Neural crest cell (in vitro differentiated cells): ENCODE measurements at regions not wholly inside any gene's neighbourhood (a gene's known extent, or its start where the extent isn't known, plus 50 kb on each side); places are given as distances from the start of the nearest gene placed in this dataset.

ENCODE experiments used
- DNase-seq: peaks from one replicate; pipeline ENCODE4 v3.0.0; 2021; ENCODE audit warnings: low read depth, mixed read lengths, low spot score
- H3K27ac Mint-ChIP-seq: one replicate; pipeline ENCODE4 v1.8.0; 2021; ENCODE audit warnings: mild to moderate bottlenecking, mixed read lengths; ENCODE audit not compliant: unreplicated experiment
- H3K27me3 Mint-ChIP-seq: 2 replicates; pipeline ENCODE4 v1.8.0; 2021; ENCODE audit warnings: low read depth, mild to moderate bottlenecking, mixed read lengths
- H3K36me3 Mint-ChIP-seq: 2 replicates; pipeline ENCODE4 v1.8.0; 2021; ENCODE audit warnings: low read depth, mild to moderate bottlenecking, mixed read lengths
- H3K4me1 Mint-ChIP-seq: 2 replicates; pipeline ENCODE4 v1.8.0; 2021; ENCODE audit warnings: mixed read lengths
- H3K4me3 Mint-ChIP-seq: one replicate; pipeline ENCODE4 v1.8.0; 2021; ENCODE audit warnings: mild to moderate bottlenecking, mixed read lengths
- H3K9me3 Mint-ChIP-seq: 2 replicates; pipeline ENCODE4 v1.8.0; 2021; ENCODE audit warnings: mixed read lengths
- CTCF ChIP-seq: fragments of 200-600 bp; sonication (generic); conservative IDR thresholded peaks from 2 replicates; pipeline ENCODE4 v1.5.0; 2021; ENCODE audit warnings: antibody characterized with exemption, mild to moderate bottlenecking

GRCh38 chr5:13624283-13625074 lies 320.0 kb downstream of the DNAH5 start:
- H3K4me3 Mint-ChIP-seq = no peak overlapping the region
- H3K27me3 Mint-ChIP-seq = no peaks in the 10 kb centered on the region
- H3K27ac Mint-ChIP-seq = no peak overlapping the region
- H3K9me3 Mint-ChIP-seq = no peaks in the 10 kb centered on the region
- no peaks in the 10 kb centered on the region for H3K36me3 Mint-ChIP-seq
- TF ChIP-seq CTCF = no peak
- no peak for DNase-seq
- H3K4me1 Mint-ChIP-seq = no peaks in the 10 kb centered on the region

- no peak for TF ChIP-seq CTCF
- Mint-ChIP-seq H3K36me3 (peaks cover 4% of the 10 kb centered on the region), H3K27me3 (no peaks in the 10 kb centered on the region), H3K4me3 (no peak overlapping the region), H3K27ac (no peak overlapping the region), H3K4me1 (no peaks in the 10 kb centered on the region), H3K9me3 (peaks cover 6% of the 10 kb centered on the region)
- no peak for DNase-seq
Observed at GRCh38 chr5:13613621-13614020, 330.9 kb downstream of the DNAH5 start.

GRCh38 chr5:13611604-13612003 lies 332.9 kb downstream of the DNAH5 start:
- peaks cover 6% of the 10 kb centered on the region for H3K9me3 Mint-ChIP-seq
- DNase-seq = no peak
- H3K4me3 Mint-ChIP-seq = no peak overlapping the region
- H3K27me3 Mint-ChIP-seq = no peaks in the 10 kb centered on the region
- no peak overlapping the region for H3K27ac Mint-ChIP-seq
- no peak for TF ChIP-seq CTCF
- no peaks in the 10 kb centered on the region for H3K4me1 Mint-ChIP-seq
- peaks cover 4% of the 10 kb centered on the region for H3K36me3 Mint-ChIP-seq

GRCh38 chr5:13609504-13609903 lies 335.0 kb downstream of the DNAH5 start:
- Mint-ChIP-seq H3K4me1 (no peaks in the 10 kb centered on the region), H3K4me3 (no peak overlapping the region), H3K27me3 (no peaks in the 10 kb centered on the region), H3K27ac (no peak overlapping the region), H3K36me3 (no peaks in the 10 kb centered on the region), H3K9me3 (no peaks in the 10 kb centered on the region)
- no peak for DNase-seq
- no peak for TF ChIP-seq CTCF

- H3K9me3 Mint-ChIP-seq = no peaks in the 10 kb centered on the region
- DNase-seq = no peak
- no peaks in the 10 kb centered on the region for H3K27me3 Mint-ChIP-seq
- TF ChIP-seq CTCF = no peak
- no peaks in the 10 kb centered on the region for H3K36me3 Mint-ChIP-seq
- no peak overlapping the region for H3K4me3 Mint-ChIP-seq
- H3K4me1 Mint-ChIP-seq = no peaks in the 10 kb centered on the region
- H3K27ac Mint-ChIP-seq = no peak overlapping the region
Observed at GRCh38 chr5:13606051-13606450, 338.4 kb downstream of the DNAH5 start.
